ENCODE measurements at regions not wholly inside any gene's neighbourhood (a gene's known extent, or its start where the extent isn't known, plus 50 kb on each side); places are given as distances from the start of the nearest gene placed in this dataset.

DNA sequence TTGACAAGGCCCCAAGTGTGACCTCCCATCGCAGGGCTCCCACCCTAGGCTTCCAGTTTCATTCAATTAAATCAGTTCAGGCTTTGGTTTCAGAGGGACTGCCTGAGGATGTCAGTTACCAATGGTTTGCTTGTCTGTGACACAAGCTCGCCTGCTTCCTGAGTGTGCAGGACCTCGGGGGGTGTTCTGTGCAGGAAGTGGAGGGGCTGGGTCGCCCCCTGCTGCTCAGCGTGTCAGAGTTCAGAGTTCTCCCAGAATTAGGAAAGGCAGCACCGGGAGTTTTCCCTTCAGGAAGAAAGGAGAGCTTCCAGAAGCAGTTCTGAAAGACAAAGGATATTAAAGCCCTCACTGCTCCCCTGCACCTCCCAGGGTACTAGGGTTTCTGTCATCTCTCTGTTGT, 50.8 kb upstream of the TGM3 start:
- Histone ChIP-seq H3K9me3 (replicated peaks; ENCODE audit: control insufficient read depth, insufficient read depth, low read depth, low read length) (no peaks in the 10 kb centered on the region), H3K36me3 (ENCODE audit: control insufficient read depth, insufficient read depth, low read length) (no peaks in the 10 kb centered on the region), H3K27ac (ENCODE audit: extremely low read depth, low read depth, low read length) (no peak overlapping the region), H3K4me1 (replicated peaks in 1 of 2; ENCODE audit: control insufficient read depth in 2 of 2, insufficient read depth in 2 of 2, low read length in 2 of 2) (no peaks in the 10 kb centered on the region), H4K20me1 (replicated peaks; ENCODE audit: control insufficient read depth, insufficient read depth, low read length) (no peaks in the 10 kb centered on the region), H3K4me2 (ENCODE audit: insufficient read depth, low read length) (no peak overlapping the region), H3K9ac (ENCODE audit: insufficient read depth in 1 of 2, low read depth in 2 of 2, low read length in 2 of 2) (no peak overlapping the region), H3K9me1 (ENCODE audit: control insufficient read depth, insufficient read depth, low read length) (no peaks in the 10 kb centered on the region), H3K4me3 (no peak overlapping the region), H2AFZ (ENCODE audit: low read depth, low read length) (no peak overlapping the region), H3K27me3 (ENCODE audit: control insufficient read depth in 2 of 2, insufficient read depth in 2 of 2, low read length in 2 of 2) (no peaks in the 10 kb centered on the region; a peak in 2 of 5 replicates), H3K79me2 (ENCODE audit: control insufficient read depth, insufficient read depth, low read length) (no peaks in the 10 kb centered on the region)
- TF ChIP-seq ZNF79 (CRISPR knock-in tag; IDR thresholded peaks at IDR 0.05; ENCODE audit: low read depth), result no peak
- TF ChIP-seq DACH1 (IDR thresholded peaks at IDR 0.05; ENCODE audit: partially characterized antibody), result no peak
- TF ChIP-seq PYGO2 (tag; IDR thresholded peaks at IDR 0.05), result no peak
- no peak for TF ChIP-seq ZNF133 (CRISPR knock-in tag; IDR thresholded peaks at IDR 0.05)
- TF ChIP-seq MTA1 (IDR thresholded peaks at IDR 0.05; ENCODE audit: borderline replicate concordance), result no peak
- no peak for TF ChIP-seq KLF1 (tag; IDR thresholded peaks at IDR 0.05)
- 2% methylated on average over 6 of the region's 6 CpGs for WGBS (ENCODE audit: insufficient coverage, low coverage, missing lambda C conversion rate)
- CTCF ChIA-PET (ENCODE audit: low intra/inter-chr PET ratio), result no interaction called here
- FAIRE-seq (no peak), DNase-seq (ENCODE audit: extremely low read depth in 1 of 4, low spot score in 3 of 4) (no peak), ATAC-seq (no peak)
- POLR2A ChIA-PET, result no interaction called here
- in situ Hi-C loops (cut with MboI) (no loop called here), intact Hi-C loops (cut with micrococcal nuclease) (no loop called here)
- no TSS peak for BruUV-seq (replicated peaks)

DNA sequence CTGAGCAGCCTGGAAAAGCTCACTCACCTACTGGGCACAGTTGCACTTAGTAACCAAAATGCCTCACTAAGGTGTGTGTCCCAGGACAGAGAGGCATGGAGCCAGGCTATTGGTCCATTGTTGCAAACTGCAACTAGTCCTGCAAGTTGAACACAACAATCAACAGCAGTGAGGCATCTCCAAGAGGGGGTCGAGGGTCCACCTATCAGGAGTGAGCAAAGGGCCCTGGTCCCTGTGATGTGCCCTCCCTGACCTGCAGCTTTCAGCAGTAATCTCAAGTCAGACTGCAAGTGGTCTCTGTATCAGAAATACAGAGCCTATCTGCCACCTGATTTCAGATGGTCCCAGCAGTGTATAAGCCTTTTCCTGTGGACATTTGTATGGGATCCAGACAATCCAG, 50.2 kb upstream of the TGM3 start:
- Histone ChIP-seq H3K79me2 (ENCODE audit: control insufficient read depth, insufficient read depth, low read length) (no peaks in the 10 kb centered on the region), H3K9me3 (replicated peaks; ENCODE audit: control insufficient read depth, insufficient read depth, low read depth, low read length) (no peaks in the 10 kb centered on the region), H3K27ac (ENCODE audit: extremely low read depth, low read depth, low read length) (no peak overlapping the region), H3K4me3 (no peak overlapping the region), H3K36me3 (ENCODE audit: control insufficient read depth, insufficient read depth, low read length) (no peaks in the 10 kb centered on the region), H3K4me1 (replicated peaks in 1 of 2; ENCODE audit: control insufficient read depth in 2 of 2, insufficient read depth in 2 of 2, low read length in 2 of 2) (no peaks in the 10 kb centered on the region), H2AFZ (ENCODE audit: low read depth, low read length) (no peak overlapping the region), H3K9me1 (ENCODE audit: control insufficient read depth, insufficient read depth, low read length) (no peaks in the 10 kb centered on the region), H3K9ac (ENCODE audit: insufficient read depth in 1 of 2, low read depth in 2 of 2, low read length in 2 of 2) (no peak overlapping the region), H3K4me2 (ENCODE audit: insufficient read depth, low read length) (no peak overlapping the region), H4K20me1 (replicated peaks; ENCODE audit: control insufficient read depth, insufficient read depth, low read length) (no peaks in the 10 kb centered on the region), H3K27me3 (ENCODE audit: control insufficient read depth in 2 of 2, insufficient read depth in 2 of 2, low read length in 2 of 2) (no peaks in the 10 kb centered on the region; a peak in 2 of 5 replicates)
- no peak for FAIRE-seq
- POLR2A ChIA-PET, result interaction anchor here (0.6 kb wide), 1 partner anchor 135 kb away, joined by 3 read pairs; no protein-coding TSS in a partner anchor
- intact Hi-C loops (cut with micrococcal nuclease) (no loop called here), in situ Hi-C loops (cut with MboI) (no loop called here)
- CTCF ChIA-PET (ENCODE audit: low intra/inter-chr PET ratio), result no interaction called here
- DNase-seq (ENCODE audit: extremely low read depth in 1 of 4, low spot score in 3 of 4), result no peak
- no peak for ATAC-seq
- TF ChIP-seq HNRNPL (IDR thresholded peaks at IDR 0.05; ENCODE audit: low read depth, low read length), result no peak
- TF ChIP-seq ZNF146 (CRISPR knock-in tag; IDR thresholded peaks at IDR 0.05; ENCODE audit: unreplicated experiment), result no peak
- no peak for TF ChIP-seq MTA2 (IDR thresholded peaks at IDR 0.05; ENCODE audit: low read depth)
- no peak for TF ChIP-seq SRSF3 (IDR thresholded peaks at IDR 0.05; ENCODE audit: insufficient read depth, low read length)
- no peak for TF ChIP-seq CBX8 (IDR thresholded peaks at IDR 0.05; ENCODE audit: borderline replicate concordance, extremely low read depth, low read depth, low read length, poor library complexity, severe bottlenecking)
- no peak for TF ChIP-seq TRIM24 (IDR thresholded peaks at IDR 0.05)
- TF ChIP-seq ELF2 (CRISPR knock-in tag; IDR thresholded peaks at IDR 0.05), result no peak
- TF ChIP-seq ZNF766 (CRISPR knock-in tag; conservative IDR thresholded peaks at IDR 0.05), result no peak
- no peak for TF ChIP-seq NR2C1 (IDR thresholded peaks at IDR 0.05)
- no peak for TF ChIP-seq NR2C1 (tag; IDR thresholded peaks at IDR 0.05)
- no peak for TF ChIP-seq JUNB (CRISPR knock-in tag; conservative IDR thresholded peaks at IDR 0.05)
- WGBS (ENCODE audit: insufficient coverage, low coverage, missing lambda C conversion rate), result no CpG with 5 or more reads among the region's 1 CpG
- BruUV-seq (replicated peaks), result no TSS peak
